GM21515 (cell line): ENCODE measurements at regions not wholly inside any gene's neighbourhood (a gene's known extent, or its start where the extent isn't known, plus 50 kb on each side); places are given as distances from the start of the nearest gene placed in this dataset.

ENCODE experiments used
- ATAC-seq: cut with Tn5 transposase; IDR thresholded peaks from one replicate; pipeline ENCODE4 v1.9.1; 2021; ENCODE audit not compliant: unreplicated experiment

- no peak for ATAC-seq
Observed at GRCh38 chr9:105860516-105860915, 166.2 kb downstream of the TMEM38B start.

GRCh38 chr9:105861972-105862371 is 167.6 kb downstream of the TMEM38B start:
- no peak for ATAC-seq

GRCh38 chr9:105864248-105864898 is 170.0 kb downstream of the TMEM38B start:
- no peak for ATAC-seq

GRCh38 chr9:105865285-105865684 is 170.9 kb downstream of the TMEM38B start:
- no peak for ATAC-seq

GRCh38 chr9:105871540-105871939 is 177.2 kb downstream of the TMEM38B start:
- no peak for ATAC-seq

- ATAC-seq: no peak
Observed at GRCh38 chr9:105873801-105874200, 179.5 kb downstream of the TMEM38B start.

- ATAC-seq: peak; percentile 63
Observed at GRCh38 chr9:105877721-105878120, 183.4 kb downstream of the TMEM38B start.

GRCh38 chr9:105879181-105879580 is 184.8 kb downstream of the TMEM38B start:
- ATAC-seq: no peak

GRCh38 chr9:105880517-105880916 is 186.2 kb downstream of the TMEM38B start:
- no peak for ATAC-seq

GRCh38 chr9:105881021-105881420 is 186.7 kb downstream of the TMEM38B start:
- ATAC-seq: no peak

GRCh38 chr9:105881654-105882349 is 187.5 kb downstream of the TMEM38B start:
- peak; percentile 68 for ATAC-seq

GRCh38 chr9:105883847-105884246 is 189.5 kb downstream of the TMEM38B start:
- ATAC-seq: peak; percentile 88

GRCh38 chr9:105884416-105884815 is 190.1 kb downstream of the TMEM38B start:
- ATAC-seq: no peak

GRCh38 chr9:105886136-105886535 is 191.8 kb downstream of the TMEM38B start:
- no peak for ATAC-seq

- ATAC-seq: no peak
Observed at GRCh38 chr9:105887679-105888078, 193.3 kb downstream of the TMEM38B start.

- ATAC-seq: no peak
Observed at GRCh38 chr9:105890046-105890822, 195.9 kb downstream of the TMEM38B start.

GRCh38 chr9:105900123-105900522 is 205.8 kb downstream of the TMEM38B start:
- ATAC-seq: no peak

- peak; percentile 58 for ATAC-seq
Observed at GRCh38 chr9:105901514-105902109, 207.3 kb downstream of the TMEM38B start.

- no peak for ATAC-seq
Observed at GRCh38 chr9:105908069-105908468, 213.7 kb downstream of the TMEM38B start.

- ATAC-seq: no peak
Observed at GRCh38 chr9:105911104-105911911, 217.0 kb downstream of the TMEM38B start.
